ENCODE measurements at regions not wholly inside any gene's neighbourhood (a gene's known extent, or its start where the extent isn't known, plus 50 kb on each side); places are given as distances from the start of the nearest gene placed in this dataset.

GRCh38 chr4:110867251-110867960, 244.5 kb upstream of the PITX2 start (continued):
- TF ChIP-seq, protein P1, sequence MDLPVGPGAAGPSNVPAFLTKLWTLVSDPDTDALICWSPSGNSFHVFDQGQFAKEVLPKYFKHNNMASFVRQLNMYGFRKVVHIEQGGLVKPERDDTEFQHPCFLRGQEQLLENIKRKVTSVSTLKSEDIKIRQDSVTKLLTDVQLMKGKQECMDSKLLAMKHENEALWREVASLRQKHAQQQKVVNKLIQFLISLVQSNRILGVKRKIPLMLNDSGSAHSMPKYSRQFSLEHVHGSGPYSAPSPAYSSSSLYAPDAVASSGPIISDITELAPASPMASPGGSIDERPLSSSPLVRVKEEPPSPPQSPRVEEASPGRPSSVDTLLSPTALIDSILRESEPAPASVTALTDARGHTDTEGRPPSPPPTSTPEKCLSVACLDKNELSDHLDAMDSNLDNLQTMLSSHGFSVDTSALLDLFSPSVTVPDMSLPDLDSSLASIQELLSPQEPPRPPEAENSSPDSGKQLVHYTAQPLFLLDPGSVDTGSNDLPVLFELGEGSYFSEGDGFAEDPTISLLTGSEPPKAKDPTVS (IDR thresholded peaks at IDR 0.05; ENCODE audit: low read depth, low read length) = no peak
- TF ChIP-seq SPI1 (IDR thresholded peaks at IDR 0.05; ENCODE audit: borderline replicate concordance, insufficient read depth, low read depth, low read length) = peak; percentile 51; the same call in 1 of the 2 replicates
- TF ChIP-seq CREB1 (IDR thresholded peaks at IDR 0.05; ENCODE audit: low read depth) = no peak
- TF ChIP-seq ZNF207 (IDR thresholded peaks at IDR 0.05; ENCODE audit: borderline replicate concordance) = no peak
- TF ChIP-seq HDGF (IDR thresholded peaks at IDR 0.05) = no peak
- no peak for TF ChIP-seq KAT2A (conservative IDR thresholded peaks at IDR 0.05; ENCODE audit: control insufficient read depth, low read depth, low read length)
- TF ChIP-seq MTA2 (IDR thresholded peaks at IDR 0.05; ENCODE audit: low read depth) = peak; percentile 50; the same call in 1 of the 2 replicates
- no peak for TF ChIP-seq E2F8 (IDR thresholded peaks at IDR 0.05; ENCODE audit: low read depth, partially characterized antibody)
- TF ChIP-seq SIN3A (IDR thresholded peaks at IDR 0.05; ENCODE audit: low read depth, low read length) = no peak
- TF ChIP-seq, protein P2, sequence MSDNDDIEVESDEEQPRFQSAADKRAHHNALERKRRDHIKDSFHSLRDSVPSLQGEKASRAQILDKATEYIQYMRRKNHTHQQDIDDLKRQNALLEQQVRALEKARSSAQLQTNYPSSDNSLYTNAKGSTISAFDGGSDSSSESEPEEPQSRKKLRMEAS (IDR thresholded peaks at IDR 0.05; ENCODE audit: low read depth, low read length) = no peak
- TF ChIP-seq, protein P3, sequence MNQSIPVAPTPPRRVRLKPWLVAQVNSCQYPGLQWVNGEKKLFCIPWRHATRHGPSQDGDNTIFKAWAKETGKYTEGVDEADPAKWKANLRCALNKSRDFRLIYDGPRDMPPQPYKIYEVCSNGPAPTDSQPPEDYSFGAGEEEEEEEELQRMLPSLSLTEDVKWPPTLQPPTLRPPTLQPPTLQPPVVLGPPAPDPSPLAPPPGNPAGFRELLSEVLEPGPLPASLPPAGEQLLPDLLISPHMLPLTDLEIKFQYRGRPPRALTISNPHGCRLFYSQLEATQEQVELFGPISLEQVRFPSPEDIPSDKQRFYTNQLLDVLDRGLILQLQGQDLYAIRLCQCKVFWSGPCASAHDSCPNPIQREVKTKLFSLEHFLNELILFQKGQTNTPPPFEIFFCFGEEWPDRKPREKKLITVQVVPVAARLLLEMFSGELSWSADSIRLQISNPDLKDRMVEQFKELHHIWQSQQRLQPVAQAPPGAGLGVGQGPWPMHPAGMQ (IDR thresholded peaks at IDR 0.05; ENCODE audit: borderline replicate concordance) = no peak
- TF ChIP-seq MYC (IDR thresholded peaks at IDR 0.05; ENCODE audit: insufficient read depth, insufficient read length, insufficient replicate concordance, low read length, severe bottlenecking) = no peak
- no peak for TF ChIP-seq SP1 (IDR thresholded peaks at IDR 0.05; ENCODE audit: low read depth, low read length)
- TF ChIP-seq POLR2AphosphoS5 (IDR thresholded peaks at IDR 0.05; ENCODE audit: low read length) = no peak
